Astrocyte (in vitro differentiated cells and primary cell): ENCODE measurements at regions not wholly inside any gene's neighbourhood (a gene's known extent, or its start where the extent isn't known, plus 50 kb on each side); places are given as distances from the start of the nearest gene placed in this dataset.
A peak's percentile ranks its signal among the peaks of the same experiment; 100 is the strongest.

ENCODE experiments used
- DNase-seq: peaks from one replicate; pipeline ENCODE4 v3.0.0-alpha.2; 2010; ENCODE audit warnings: low read depth
- FAIRE-seq: peaks from 2 replicates; lab custom pipeline; 2011; peaks lifted over from hg19 to GRCh38; lab: Jason Lieb, UNC
- H2AFZ ChIP-seq: 2 replicates; pipeline ENCODE4 v1.6.0; 2012; ENCODE audit warnings: low read depth, low read length, inconsistent platforms
- H3K27ac ChIP-seq: 2 replicates; pipeline ENCODE4 v1.5.1; 2011; ENCODE audit warnings: low read depth, low read length, inconsistent platforms
- H3K27me3 ChIP-seq: 2 replicates; pipeline ENCODE4 v1.6.0; 2011; ENCODE audit warnings: low read length, inconsistent platforms; ENCODE audit not compliant: insufficient read depth
- H3K36me3 ChIP-seq: 2 replicates; pipeline ENCODE4 v1.5.1; 2011; ENCODE audit warnings: low read length, inconsistent platforms; ENCODE audit not compliant: insufficient read depth
- H3K4me1 ChIP-seq: 2 replicates; pipeline ENCODE4 v1.5.1; 2011; ENCODE audit warnings: low read length, inconsistent platforms; ENCODE audit not compliant: insufficient read depth
- H3K4me2 ChIP-seq: 2 replicates; pipeline ENCODE4 v1.6.0; 2012; ENCODE audit warnings: low read length, inconsistent platforms
- H3K4me3 ChIP-seq: 2 replicates; pipeline ENCODE4 v1.5.1; 2011; ENCODE audit warnings: low read depth, mild to moderate bottlenecking, low read length, inconsistent platforms; ENCODE audit not compliant: insufficient read depth
- H3K79me2 ChIP-seq: 2 replicates; pipeline ENCODE4 v1.6.0; 2012; ENCODE audit warnings: mild to moderate bottlenecking, low read length, inconsistent platforms; ENCODE audit not compliant: insufficient read depth
- H3K9ac ChIP-seq: 2 replicates; pipeline ENCODE4 v1.6.0; 2012; ENCODE audit warnings: mild to moderate bottlenecking, low read length, inconsistent platforms
- H3K9me3 ChIP-seq: 2 replicates; pipeline ENCODE4 v1.5.1; 2012; ENCODE audit warnings: low read depth, mild to moderate bottlenecking, low read length, inconsistent platforms; ENCODE audit not compliant: insufficient read depth
- H4K20me1 ChIP-seq: 2 replicates; pipeline ENCODE4 v1.6.0; 2012; ENCODE audit warnings: low read length, inconsistent platforms; ENCODE audit not compliant: insufficient read depth
- H3K27ac Mint-ChIP-seq: one replicate; pipeline ENCODE4 v1.8.0; 2021; ENCODE audit warnings: mild to moderate bottlenecking, mixed read lengths; ENCODE audit not compliant: unreplicated experiment
- H3K27me3 Mint-ChIP-seq: one replicate; pipeline ENCODE4 v1.8.0; 2021; ENCODE audit warnings: low read depth, mixed read lengths; ENCODE audit not compliant: unreplicated experiment
- H3K36me3 Mint-ChIP-seq: one replicate; pipeline ENCODE4 v1.8.0; 2021; ENCODE audit warnings: low read depth, mixed read lengths; ENCODE audit not compliant: unreplicated experiment
- H3K4me1 Mint-ChIP-seq: one replicate; pipeline ENCODE4 v1.8.0; 2021; ENCODE audit warnings: low read depth, mixed read lengths; ENCODE audit not compliant: unreplicated experiment
- H3K4me3 Mint-ChIP-seq: one replicate; pipeline ENCODE4 v1.8.0; 2021; ENCODE audit warnings: mild to moderate bottlenecking, moderate library complexity, mixed read lengths; ENCODE audit not compliant: unreplicated experiment
- H3K9me3 Mint-ChIP-seq: one replicate; pipeline ENCODE4 v1.8.0; 2021; ENCODE audit warnings: mild to moderate bottlenecking, mixed read lengths; ENCODE audit not compliant: unreplicated experiment
- CTCF ChIP-seq: IDR thresholded peaks from 2 replicates; pipeline ENCODE4 v1.5.1; 2011; ENCODE audit warnings: low read depth, mild to moderate bottlenecking, inconsistent platforms, low read length, moderate library complexity; ENCODE audit not compliant: insufficient read depth
- EZH2 ChIP-seq: IDR thresholded peaks from 2 replicates; pipeline ENCODE4 v1.6.1; 2012; ENCODE audit warnings: mild to moderate bottlenecking, low read length, inconsistent platforms; ENCODE audit not compliant: insufficient read depth

- Histone ChIP-seq H3K9ac (no peak overlapping the region), H3K79me2 (no peaks in the 10 kb centered on the region), H2AFZ (no peak overlapping the region), H3K4me3 (no peak overlapping the region), H3K4me1 (no peaks in the 10 kb centered on the region), H3K36me3 (no peaks in the 10 kb centered on the region), H4K20me1 (no peaks in the 10 kb centered on the region), H3K27ac (no peak overlapping the region), H3K9me3 (no peaks in the 10 kb centered on the region), H3K4me2 (no peak overlapping the region), H3K27me3 (no peaks in the 10 kb centered on the region)
- Mint-ChIP-seq H3K4me1 (no peaks in the 10 kb centered on the region), H3K27ac (no peak overlapping the region), H3K36me3 (no peaks in the 10 kb centered on the region), H3K9me3 (no peaks in the 10 kb centered on the region), H3K4me3 (no peak overlapping the region), H3K27me3 (peaks cover 2% of the 10 kb centered on the region)
- FAIRE-seq (no peak), DNase-seq (peak; percentile 4)
- no peak for TF ChIP-seq EZH2
- no peak for TF ChIP-seq CTCF
Measured at GRCh38 chr14:25837551-25837965, 760.3 kb downstream of the NOVA1 start.

- FAIRE-seq, result no peak
- H3K4me3 Mint-ChIP-seq, result no peak overlapping the region
- no peaks in the 10 kb centered on the region for H3K9me3 Mint-ChIP-seq
- no peak overlapping the region for H2AFZ ChIP-seq
- no peaks in the 10 kb centered on the region for H3K36me3 ChIP-seq
- H3K4me1 Mint-ChIP-seq, result no peaks in the 10 kb centered on the region
- H3K27me3 ChIP-seq, result no peaks in the 10 kb centered on the region
- no peak overlapping the region for H3K4me2 ChIP-seq
- DNase-seq, result no peak
- peaks cover 2% of the 10 kb centered on the region for H3K27me3 Mint-ChIP-seq
- no peaks in the 10 kb centered on the region for H3K9me3 ChIP-seq
- no peaks in the 10 kb centered on the region for H4K20me1 ChIP-seq
- no peak overlapping the region for H3K4me3 ChIP-seq
- H3K4me1 ChIP-seq, result no peaks in the 10 kb centered on the region
- TF ChIP-seq EZH2, result no peak
- no peak for TF ChIP-seq CTCF
- no peak overlapping the region for H3K9ac ChIP-seq
- no peak overlapping the region for H3K27ac Mint-ChIP-seq
- H3K27ac ChIP-seq, result no peak overlapping the region
- H3K36me3 Mint-ChIP-seq, result no peaks in the 10 kb centered on the region
- H3K79me2 ChIP-seq, result no peaks in the 10 kb centered on the region
Measured at GRCh38 chr14:25836636-25837035, 761.2 kb downstream of the NOVA1 start.

GRCh38 chr14:25833341-25834126 lies 764.3 kb downstream of the NOVA1 start:
- peak; percentile 66 for TF ChIP-seq CTCF
- TF ChIP-seq EZH2, result no peak
- no peak overlapping the region for H3K4me2 ChIP-seq

More at GRCh38 chr14:25833341-25834126, 764.3 kb downstream of the NOVA1 start:
- Histone ChIP-seq H3K27me3 (no peaks in the 10 kb centered on the region), H3K4me1 (no peaks in the 10 kb centered on the region), H3K79me2 (no peaks in the 10 kb centered on the region), H3K9ac (no peak overlapping the region), H3K36me3 (no peaks in the 10 kb centered on the region), H3K9me3 (no peaks in the 10 kb centered on the region), H3K27ac (no peak overlapping the region), H3K4me3 (no peak overlapping the region), H4K20me1 (no peaks in the 10 kb centered on the region), H2AFZ (no peak overlapping the region)
- Mint-ChIP-seq H3K4me3 (no peak overlapping the region), H3K36me3 (no peaks in the 10 kb centered on the region), H3K27ac (no peak overlapping the region), H3K9me3 (no peaks in the 10 kb centered on the region), H3K27me3 (peaks cover 2% of the 10 kb centered on the region), H3K4me1 (no peaks in the 10 kb centered on the region)
- peak; percentile 3 for DNase-seq
- FAIRE-seq, result no peak
